ENCODE measurements at regions not wholly inside any gene's neighbourhood (a gene's known extent, or its start where the extent isn't known, plus 50 kb on each side); places are given as distances from the start of the nearest gene placed in this dataset.

- Histone ChIP-seq H3K36me3 (no peaks in the 10 kb centered on the region), H3K4me1 (replicated peaks) (peaks cover 20% of the 10 kb centered on the region), H3K27ac (no peak overlapping the region), H3K9me3 (replicated peaks) (no peaks in the 10 kb centered on the region), H3K4me3 (no peak overlapping the region), H3K27me3 (replicated peaks) (no peaks in the 10 kb centered on the region)
- DNase-seq (ENCODE audit: low read depth in 1 of 2, low spot score in 2 of 2): peak in 1 of 2 experiments; percentile 40
Observed at GRCh38 chr2:46826569-46827245, 88.9 kb downstream of the MCFD2 start.

- H3K9me3 ChIP-seq (replicated peaks): no peaks in the 10 kb centered on the region
- H3K27me3 ChIP-seq (replicated peaks): no peaks in the 10 kb centered on the region
- no peak overlapping the region for H3K27ac ChIP-seq
- H3K4me1 ChIP-seq (replicated peaks): peaks cover 14% of the 10 kb centered on the region
- no peaks in the 10 kb centered on the region for H3K36me3 ChIP-seq
- no peak overlapping the region for H3K4me3 ChIP-seq
- peak in 1 of 2 experiments; percentile 29 for DNase-seq (ENCODE audit: low read depth in 1 of 2, low spot score in 2 of 2)
Observed at GRCh38 chr2:46825939-46826568, 89.6 kb downstream of the MCFD2 start.

GRCh38 chr2:46825231-46825938, 90.2 kb downstream of the MCFD2 start:
- H3K4me3 ChIP-seq: no peak overlapping the region
- no peaks in the 10 kb centered on the region for H3K27me3 ChIP-seq (replicated peaks)
- DNase-seq (ENCODE audit: low read depth in 1 of 2, low spot score in 2 of 2): peak in 1 of 2 experiments; percentile 36
- H3K27ac ChIP-seq: no peak overlapping the region
- H3K4me1 ChIP-seq (replicated peaks): peaks cover 9% of the 10 kb centered on the region; the same call in 1 of the 2 replicates
- no peaks in the 10 kb centered on the region for H3K36me3 ChIP-seq
- H3K9me3 ChIP-seq (replicated peaks): no peaks in the 10 kb centered on the region

DNA sequence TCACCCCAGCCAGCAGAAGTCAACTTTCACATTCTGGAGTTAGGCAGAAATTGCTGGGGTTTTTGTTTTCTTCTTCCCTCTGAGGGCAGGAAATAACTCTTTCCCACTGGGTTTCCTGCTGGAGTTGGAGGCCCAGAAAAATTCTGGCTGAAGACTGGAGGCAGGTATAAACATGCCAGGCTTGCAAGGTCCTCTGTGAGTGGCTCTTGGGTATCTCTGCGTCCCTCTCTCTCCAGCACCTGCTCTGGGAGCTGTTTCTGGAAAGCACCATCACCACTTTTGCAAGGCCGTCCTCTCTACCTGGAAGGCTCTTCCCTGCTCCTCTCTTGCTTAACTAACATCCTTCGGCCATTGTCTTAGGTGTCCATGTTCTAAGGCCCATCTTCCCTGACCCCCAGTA, 91.0 kb downstream of the MCFD2 start:
- H3K27ac ChIP-seq: no peak overlapping the region
- no peaks in the 10 kb centered on the region for H3K27me3 ChIP-seq (replicated peaks)
- DNase-seq (ENCODE audit: low read depth in 1 of 2, low spot score in 2 of 2): peak in 1 of 2 experiments; percentile 15
- H3K36me3 ChIP-seq: no peaks in the 10 kb centered on the region
- H3K4me3 ChIP-seq: no peak overlapping the region
- H3K9me3 ChIP-seq (replicated peaks): no peaks in the 10 kb centered on the region
- peaks cover 9% of the 10 kb centered on the region; the same call in 1 of the 2 replicates for H3K4me1 ChIP-seq (replicated peaks)

GRCh38 chr2:46821600-46821999, 94.0 kb downstream of the MCFD2 start:
- Histone ChIP-seq H3K27me3 (replicated peaks) (no peaks in the 10 kb centered on the region), H3K4me1 (replicated peaks) (no peaks in the 10 kb centered on the region), H3K27ac (no peak overlapping the region), H3K36me3 (no peaks in the 10 kb centered on the region), H3K9me3 (replicated peaks) (no peaks in the 10 kb centered on the region), H3K4me3 (no peak overlapping the region)
- DNase-seq (ENCODE audit: low read depth in 1 of 2, low spot score in 2 of 2): no peak

- no peak overlapping the region for H3K27ac ChIP-seq
- H3K27me3 ChIP-seq (replicated peaks): no peaks in the 10 kb centered on the region
- H3K4me3 ChIP-seq: no peak overlapping the region
- no peaks in the 10 kb centered on the region for H3K36me3 ChIP-seq
- H3K4me1 ChIP-seq (replicated peaks): no peaks in the 10 kb centered on the region
- no peak for DNase-seq (ENCODE audit: low read depth in 1 of 2, low spot score in 2 of 2)
- no peaks in the 10 kb centered on the region for H3K9me3 ChIP-seq (replicated peaks)
Observed at GRCh38 chr2:46818819-46819218, 96.8 kb downstream of the MCFD2 start.

GRCh38 chr2:46818141-46818621, 97.4 kb downstream of the MCFD2 start:
- no peaks in the 10 kb centered on the region for H3K27me3 ChIP-seq (replicated peaks)
- peak in 1 of 2 experiments; percentile 32 for DNase-seq (ENCODE audit: low read depth in 1 of 2, low spot score in 2 of 2)
- no peak overlapping the region for H3K4me3 ChIP-seq
- H3K9me3 ChIP-seq (replicated peaks): no peaks in the 10 kb centered on the region
- H3K4me1 ChIP-seq (replicated peaks): no peaks in the 10 kb centered on the region
- H3K36me3 ChIP-seq: no peaks in the 10 kb centered on the region
- H3K27ac ChIP-seq: no peak overlapping the region

DNA sequence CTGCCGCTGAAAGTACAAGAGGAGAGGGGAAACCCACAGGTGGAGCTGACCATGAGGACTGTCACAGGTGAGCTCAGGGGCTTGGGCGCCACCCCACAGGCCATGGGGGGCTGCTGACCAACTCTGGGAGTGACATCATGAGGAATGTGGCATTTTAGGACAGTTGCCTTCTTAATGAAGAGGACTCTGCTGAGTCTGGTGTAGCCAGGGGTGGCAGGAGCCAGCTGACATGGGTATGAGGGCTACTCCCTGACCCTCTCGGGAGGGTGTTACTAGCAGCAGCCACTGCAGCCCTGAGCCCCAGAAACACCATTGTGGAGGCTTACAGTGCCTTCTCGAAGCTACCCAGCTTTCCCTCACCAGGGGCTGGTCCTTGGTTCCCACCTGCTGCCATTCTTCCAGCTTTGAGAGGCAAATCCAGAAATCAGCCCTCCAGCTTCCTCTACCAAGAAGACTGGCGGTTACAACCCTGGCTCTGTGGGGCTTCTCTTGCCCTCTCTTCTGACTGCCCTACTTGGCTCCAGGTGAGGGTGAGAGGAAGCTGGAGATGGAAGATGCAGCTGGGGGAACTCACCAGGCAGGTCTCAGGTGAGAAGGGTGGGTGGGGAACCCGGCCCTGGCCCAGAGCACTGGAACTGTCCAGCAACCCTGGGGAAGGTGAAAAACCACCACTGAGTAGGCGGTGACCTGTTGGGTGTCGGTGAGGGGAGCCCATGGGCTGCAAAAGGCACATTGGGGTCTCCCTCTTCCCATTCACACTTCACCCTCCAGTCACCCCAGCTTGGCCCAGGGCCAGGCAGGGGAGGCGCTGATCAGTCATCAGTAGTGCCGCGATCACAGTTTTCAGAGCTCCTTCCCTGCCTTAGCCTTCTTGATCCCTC, 98.5 kb downstream of the MCFD2 start:
- peak in 1 of 2 experiments; percentile 31 for DNase-seq (ENCODE audit: low read depth in 1 of 2, low spot score in 2 of 2)

DNA sequence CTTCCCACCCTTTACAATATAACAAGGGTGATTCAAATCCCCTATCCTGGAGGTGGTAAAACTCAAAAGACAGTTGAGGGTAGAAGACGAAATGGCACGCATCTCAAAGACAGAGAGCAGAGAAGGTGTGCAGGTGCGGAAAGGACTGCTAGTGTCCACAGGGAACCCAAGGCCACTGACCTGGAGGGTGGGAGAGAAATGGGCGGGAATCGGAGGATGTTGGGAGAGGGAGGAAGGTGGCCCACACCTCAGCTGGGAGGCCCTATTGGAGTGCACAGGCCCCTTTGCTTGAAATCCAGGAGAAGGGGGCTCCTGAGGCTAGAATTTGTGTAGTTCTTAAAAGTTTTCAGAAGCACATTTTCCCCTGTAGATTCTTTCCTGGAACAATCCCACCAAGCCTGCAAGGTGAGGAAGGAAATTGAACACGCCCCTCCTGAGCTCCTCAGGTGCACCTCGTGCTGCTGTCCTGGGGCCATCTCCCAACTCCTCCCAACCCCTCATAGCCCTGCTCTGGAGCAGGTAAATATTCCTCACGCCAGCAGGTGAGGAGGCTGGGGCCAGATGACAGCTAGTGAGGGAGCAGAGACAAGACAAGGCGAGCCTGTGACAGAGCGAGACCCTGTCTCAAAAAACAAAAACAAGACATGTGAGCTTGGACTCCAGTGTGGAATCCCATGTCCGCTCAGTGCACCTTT, 99.3 kb downstream of the MCFD2 start:
- DNase-seq (ENCODE audit: low read depth in 1 of 2, low spot score in 2 of 2): peak in 1 of 2 experiments; percentile 27
- Histone ChIP-seq H3K27ac (no peak overlapping the region), H3K27me3 (replicated peaks) (no peaks in the 10 kb centered on the region), H3K4me3 (no peak overlapping the region), H3K36me3 (no peaks in the 10 kb centered on the region), H3K9me3 (replicated peaks) (no peaks in the 10 kb centered on the region), H3K4me1 (replicated peaks) (peaks cover 14% of the 10 kb centered on the region)

More for the DNA sequence above, 98.5 kb downstream of the MCFD2 start:
- peaks cover 8% of the 10 kb centered on the region for H3K4me1 ChIP-seq (replicated peaks)
- no peaks in the 10 kb centered on the region for H3K9me3 ChIP-seq (replicated peaks)
- H3K36me3 ChIP-seq: no peaks in the 10 kb centered on the region
- H3K4me3 ChIP-seq: no peak overlapping the region
- H3K27ac ChIP-seq: no peak overlapping the region
- no peaks in the 10 kb centered on the region for H3K27me3 ChIP-seq (replicated peaks)

DNA sequence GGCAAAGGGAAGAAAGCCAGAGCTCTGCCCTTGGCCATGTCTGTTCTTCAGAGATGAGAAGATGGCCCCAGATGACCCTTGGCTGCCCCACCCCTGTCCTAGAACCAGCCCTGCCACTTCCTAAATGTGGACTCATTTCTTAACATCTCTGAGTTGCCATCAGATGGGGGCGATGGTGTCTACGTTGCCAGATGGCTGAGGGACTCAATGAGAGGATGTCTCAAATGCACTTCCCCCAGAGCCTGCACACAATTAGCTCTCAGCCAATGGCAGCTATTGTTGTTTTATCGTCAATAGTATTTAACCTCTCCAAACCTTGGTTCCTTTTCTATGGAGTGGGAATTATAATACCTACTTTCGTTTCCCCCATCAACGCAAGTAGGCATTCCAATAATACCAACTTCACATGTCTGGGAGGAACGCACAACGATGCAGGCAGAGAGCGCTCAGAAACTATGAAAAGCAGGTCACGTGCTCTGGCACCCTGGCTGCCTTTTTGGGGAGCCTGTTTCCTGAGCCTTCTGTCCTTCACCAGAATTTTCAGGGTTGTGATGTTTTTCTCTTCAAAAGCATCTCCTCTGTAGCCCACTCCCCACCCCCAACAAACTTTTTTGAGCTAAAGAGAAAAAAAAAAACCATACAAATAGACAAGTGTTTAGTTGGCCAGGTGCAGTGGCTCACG, 100.3 kb downstream of the MCFD2 start:
- Histone ChIP-seq H3K4me3 (no peak overlapping the region), H3K27me3 (replicated peaks) (no peaks in the 10 kb centered on the region), H3K27ac (no peak overlapping the region), H3K9me3 (replicated peaks) (no peaks in the 10 kb centered on the region), H3K36me3 (no peaks in the 10 kb centered on the region), H3K4me1 (replicated peaks) (peaks cover 14% of the 10 kb centered on the region)
- peak in 1 of 2 experiments; percentile 29 for DNase-seq (ENCODE audit: low read depth in 1 of 2, low spot score in 2 of 2)

GRCh38 chr2:46814160-46814961, 101.2 kb downstream of the MCFD2 start:
- peak in 1 of 2 experiments; percentile 25 for DNase-seq (ENCODE audit: low read depth in 1 of 2, low spot score in 2 of 2)

DNA sequence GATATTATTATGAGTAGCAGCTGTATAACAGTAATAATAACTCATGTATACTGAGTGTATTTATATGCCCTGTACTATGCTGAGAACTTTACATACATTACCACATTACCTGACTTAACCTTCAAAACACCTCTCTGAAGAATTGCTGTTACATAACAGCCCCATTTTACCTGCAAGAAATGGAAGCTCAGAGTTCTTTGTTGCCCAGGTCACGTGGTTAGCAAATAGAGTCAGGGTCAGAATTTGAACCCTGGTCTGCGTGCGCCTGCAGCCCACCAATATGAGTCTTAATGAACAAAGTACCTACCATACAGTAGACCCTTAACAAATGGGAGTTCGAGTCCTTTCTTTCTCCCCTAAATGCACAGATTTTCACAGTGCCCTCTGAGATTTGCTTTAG, 101.9 kb downstream of the MCFD2 start:
- DNase-seq (ENCODE audit: low read depth in 1 of 2, low spot score in 2 of 2): no peak
- H3K4me1 ChIP-seq (replicated peaks): peaks cover 14% of the 10 kb centered on the region
- no peak overlapping the region for H3K4me3 ChIP-seq
- no peaks in the 10 kb centered on the region for H3K36me3 ChIP-seq
- no peak overlapping the region for H3K27ac ChIP-seq
- peaks cover 6% of the 10 kb centered on the region; the same call in 1 of the 2 replicates for H3K9me3 ChIP-seq (replicated peaks)
- H3K27me3 ChIP-seq (replicated peaks): no peaks in the 10 kb centered on the region

More at GRCh38 chr2:46814160-46814961, 101.2 kb downstream of the MCFD2 start:
- H3K27ac ChIP-seq: no peak overlapping the region
- peaks cover 14% of the 10 kb centered on the region for H3K4me1 ChIP-seq (replicated peaks)
- H3K9me3 ChIP-seq (replicated peaks): peaks cover 4% of the 10 kb centered on the region; the same call in 1 of the 2 replicates
- H3K36me3 ChIP-seq: no peaks in the 10 kb centered on the region
- H3K27me3 ChIP-seq (replicated peaks): no peaks in the 10 kb centered on the region
- no peak overlapping the region for H3K4me3 ChIP-seq

All from SJSA1 (cell line).